ENCODE measurements at regions not wholly inside any gene's neighbourhood (a gene's known extent, or its start where the extent isn't known, plus 50 kb on each side); places are given as distances from the start of the nearest gene placed in this dataset.

DNA sequence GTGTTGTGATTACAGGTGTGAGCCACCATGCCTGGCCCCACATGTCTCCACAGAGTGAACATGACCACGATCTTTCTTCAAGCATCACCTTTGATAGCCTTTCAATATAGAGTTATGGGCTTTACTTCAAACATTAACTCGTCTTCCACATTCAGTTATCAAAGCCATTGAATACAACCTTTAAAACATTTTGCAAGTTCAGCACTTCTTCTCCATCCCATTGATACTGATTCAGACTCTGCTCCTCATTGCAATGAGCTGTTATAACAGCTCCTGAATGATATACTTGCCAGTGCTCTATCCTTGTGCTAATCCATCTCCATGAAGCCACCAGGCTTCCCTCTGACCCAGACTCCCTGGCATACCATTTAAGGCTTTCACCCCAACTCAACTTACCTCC, 223.5 kb upstream of the EEA1 start:
- TF ChIP-seq, protein P1, sequence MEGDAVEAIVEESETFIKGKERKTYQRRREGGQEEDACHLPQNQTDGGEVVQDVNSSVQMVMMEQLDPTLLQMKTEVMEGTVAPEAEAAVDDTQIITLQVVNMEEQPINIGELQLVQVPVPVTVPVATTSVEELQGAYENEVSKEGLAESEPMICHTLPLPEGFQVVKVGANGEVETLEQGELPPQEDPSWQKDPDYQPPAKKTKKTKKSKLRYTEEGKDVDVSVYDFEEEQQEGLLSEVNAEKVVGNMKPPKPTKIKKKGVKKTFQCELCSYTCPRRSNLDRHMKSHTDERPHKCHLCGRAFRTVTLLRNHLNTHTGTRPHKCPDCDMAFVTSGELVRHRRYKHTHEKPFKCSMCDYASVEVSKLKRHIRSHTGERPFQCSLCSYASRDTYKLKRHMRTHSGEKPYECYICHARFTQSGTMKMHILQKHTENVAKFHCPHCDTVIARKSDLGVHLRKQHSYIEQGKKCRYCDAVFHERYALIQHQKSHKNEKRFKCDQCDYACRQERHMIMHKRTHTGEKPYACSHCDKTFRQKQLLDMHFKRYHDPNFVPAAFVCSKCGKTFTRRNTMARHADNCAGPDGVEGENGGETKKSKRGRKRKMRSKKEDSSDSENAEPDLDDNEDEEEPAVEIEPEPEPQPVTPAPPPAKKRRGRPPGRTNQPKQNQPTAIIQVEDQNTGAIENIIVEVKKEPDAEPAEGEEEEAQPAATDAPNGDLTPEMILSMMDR (IDR thresholded peaks at IDR 0.05), result no peak
- TF ChIP-seq POLR2A (IDR thresholded peaks at IDR 0.05), result no peak

Data from ovary (tissue), 3 donors.